ENCODE measurements at regions not wholly inside any gene's neighbourhood (a gene's known extent, or its start where the extent isn't known, plus 50 kb on each side); places are given as distances from the start of the nearest gene placed in this dataset.

- DNase-seq (ENCODE audit: low read depth, low spot score): no peak
- Histone ChIP-seq H3K27ac (no peak overlapping the region), H3K4me3 (no peak overlapping the region), H3K36me3 (ENCODE audit: insufficient read depth, low read length) (no peaks in the 10 kb centered on the region), H3K9me3 (ENCODE audit: low read depth, low read length) (no peaks in the 10 kb centered on the region), H3K9ac (ENCODE audit: insufficient read length) (no peak overlapping the region)
- TF ChIP-seq POLR2AphosphoS5 (IDR thresholded peaks at IDR 0.05; ENCODE audit: borderline replicate concordance, low read depth, low read length): no peak
- no peak for TF ChIP-seq EZH2 (IDR thresholded peaks at IDR 0.05)
- TF ChIP-seq FOXP2 (optimal IDR thresholded peaks at IDR 0.05; ENCODE audit: control extremely low read depth, extremely low read length, insufficient read depth): no peak
Observed at GRCh38 chr10:117747636-117748035, 205.1 kb downstream of the EMX2 start.

GRCh38 chr10:117748058-117748457 is 205.5 kb downstream of the EMX2 start:
- DNase-seq (ENCODE audit: low read depth, low spot score): no peak
- Histone ChIP-seq H3K4me3 (no peak overlapping the region), H3K36me3 (ENCODE audit: insufficient read depth, low read length) (no peaks in the 10 kb centered on the region), H3K27ac (no peak overlapping the region), H3K9ac (ENCODE audit: insufficient read length) (no peak overlapping the region), H3K9me3 (ENCODE audit: low read depth, low read length) (no peaks in the 10 kb centered on the region)
- no peak for TF ChIP-seq POLR2AphosphoS5 (IDR thresholded peaks at IDR 0.05; ENCODE audit: borderline replicate concordance, low read depth, low read length)

- no peak for DNase-seq (ENCODE audit: low read depth, low spot score)
- Histone ChIP-seq H3K9ac (ENCODE audit: insufficient read length) (no peak overlapping the region), H3K36me3 (ENCODE audit: insufficient read depth, low read length) (no peaks in the 10 kb centered on the region), H3K27ac (no peak overlapping the region), H3K4me3 (no peak overlapping the region), H3K9me3 (ENCODE audit: low read depth, low read length) (no peaks in the 10 kb centered on the region)
- no peak for TF ChIP-seq FOXP2 (optimal IDR thresholded peaks at IDR 0.05; ENCODE audit: control extremely low read depth, extremely low read length, insufficient read depth)
- no peak for TF ChIP-seq EZH2 (IDR thresholded peaks at IDR 0.05)
- no peak for TF ChIP-seq POLR2AphosphoS5 (IDR thresholded peaks at IDR 0.05; ENCODE audit: borderline replicate concordance, low read depth, low read length)
Observed at GRCh38 chr10:117750616-117751015, 208.1 kb downstream of the EMX2 start.

GRCh38 chr10:117751259-117751658 is 208.7 kb downstream of the EMX2 start:
- Histone ChIP-seq H3K9me3 (ENCODE audit: low read depth, low read length) (no peaks in the 10 kb centered on the region), H3K4me3 (no peak overlapping the region), H3K36me3 (ENCODE audit: insufficient read depth, low read length) (no peaks in the 10 kb centered on the region), H3K27ac (no peak overlapping the region), H3K9ac (ENCODE audit: insufficient read length) (no peak overlapping the region)
- no peak for DNase-seq (ENCODE audit: low read depth, low spot score)
- TF ChIP-seq EZH2 (IDR thresholded peaks at IDR 0.05) (no peak), POLR2AphosphoS5 (IDR thresholded peaks at IDR 0.05; ENCODE audit: borderline replicate concordance, low read depth, low read length) (no peak), FOXP2 (optimal IDR thresholded peaks at IDR 0.05; ENCODE audit: control extremely low read depth, extremely low read length, insufficient read depth) (no peak)

GRCh38 chr10:117752103-117752502 is 209.6 kb downstream of the EMX2 start:
- Histone ChIP-seq H3K36me3 (ENCODE audit: insufficient read depth, low read length) (no peaks in the 10 kb centered on the region), H3K27ac (no peak overlapping the region), H3K4me3 (no peak overlapping the region), H3K9me3 (ENCODE audit: low read depth, low read length) (no peaks in the 10 kb centered on the region), H3K9ac (ENCODE audit: insufficient read length) (no peak overlapping the region)
- TF ChIP-seq POLR2AphosphoS5 (IDR thresholded peaks at IDR 0.05; ENCODE audit: borderline replicate concordance, low read depth, low read length): no peak
- no peak for TF ChIP-seq FOXP2 (optimal IDR thresholded peaks at IDR 0.05; ENCODE audit: control extremely low read depth, extremely low read length, insufficient read depth)
- no peak for TF ChIP-seq EZH2 (IDR thresholded peaks at IDR 0.05)
- DNase-seq (ENCODE audit: low read depth, low spot score): no peak

- no peak for DNase-seq (ENCODE audit: low read depth, low spot score)
- TF ChIP-seq FOXP2 (optimal IDR thresholded peaks at IDR 0.05; ENCODE audit: control extremely low read depth, extremely low read length, insufficient read depth) (no peak), POLR2AphosphoS5 (IDR thresholded peaks at IDR 0.05; ENCODE audit: borderline replicate concordance, low read depth, low read length) (no peak), EZH2 (IDR thresholded peaks at IDR 0.05) (no peak)
- no peak overlapping the region for H3K27ac ChIP-seq
- no peak overlapping the region for H3K9ac ChIP-seq (ENCODE audit: insufficient read length)
- H3K36me3 ChIP-seq (ENCODE audit: insufficient read depth, low read length): no peaks in the 10 kb centered on the region
- no peak overlapping the region for H3K4me3 ChIP-seq
- no peaks in the 10 kb centered on the region for H3K9me3 ChIP-seq (ENCODE audit: low read depth, low read length)
Observed at GRCh38 chr10:117754770-117755658, 212.5 kb downstream of the EMX2 start.

GRCh38 chr10:117755659-117756014 is 213.1 kb downstream of the EMX2 start:
- no peak overlapping the region for H3K4me3 ChIP-seq

GRCh38 chr10:117757086-117757720 is 214.7 kb downstream of the EMX2 start:
- Histone ChIP-seq H3K9ac (ENCODE audit: insufficient read length) (no peak overlapping the region), H3K27ac (no peak overlapping the region), H3K9me3 (ENCODE audit: low read depth, low read length) (no peaks in the 10 kb centered on the region), H3K4me3 (no peak overlapping the region), H3K36me3 (ENCODE audit: insufficient read depth, low read length) (no peaks in the 10 kb centered on the region)
- no peak for DNase-seq (ENCODE audit: low read depth, low spot score)
- TF ChIP-seq POLR2AphosphoS5 (IDR thresholded peaks at IDR 0.05; ENCODE audit: borderline replicate concordance, low read depth, low read length): no peak
- TF ChIP-seq FOXP2 (optimal IDR thresholded peaks at IDR 0.05; ENCODE audit: control extremely low read depth, extremely low read length, insufficient read depth): no peak
- no peak for TF ChIP-seq EZH2 (IDR thresholded peaks at IDR 0.05)

More at GRCh38 chr10:117755659-117756014, 213.1 kb downstream of the EMX2 start:
- no peaks in the 10 kb centered on the region for H3K9me3 ChIP-seq (ENCODE audit: low read depth, low read length)
- H3K27ac ChIP-seq: no peak overlapping the region
- no peak for TF ChIP-seq EZH2 (IDR thresholded peaks at IDR 0.05)
- no peak for TF ChIP-seq POLR2AphosphoS5 (IDR thresholded peaks at IDR 0.05; ENCODE audit: borderline replicate concordance, low read depth, low read length)
- TF ChIP-seq FOXP2 (optimal IDR thresholded peaks at IDR 0.05; ENCODE audit: control extremely low read depth, extremely low read length, insufficient read depth): no peak
- H3K36me3 ChIP-seq (ENCODE audit: insufficient read depth, low read length): no peaks in the 10 kb centered on the region
- no peak overlapping the region for H3K9ac ChIP-seq (ENCODE audit: insufficient read length)
- DNase-seq (ENCODE audit: low read depth, low spot score): no peak
